ENCODE measurements at regions not wholly inside any gene's neighbourhood (a gene's known extent, or its start where the extent isn't known, plus 50 kb on each side); places are given as distances from the start of the nearest gene placed in this dataset.

DNA sequence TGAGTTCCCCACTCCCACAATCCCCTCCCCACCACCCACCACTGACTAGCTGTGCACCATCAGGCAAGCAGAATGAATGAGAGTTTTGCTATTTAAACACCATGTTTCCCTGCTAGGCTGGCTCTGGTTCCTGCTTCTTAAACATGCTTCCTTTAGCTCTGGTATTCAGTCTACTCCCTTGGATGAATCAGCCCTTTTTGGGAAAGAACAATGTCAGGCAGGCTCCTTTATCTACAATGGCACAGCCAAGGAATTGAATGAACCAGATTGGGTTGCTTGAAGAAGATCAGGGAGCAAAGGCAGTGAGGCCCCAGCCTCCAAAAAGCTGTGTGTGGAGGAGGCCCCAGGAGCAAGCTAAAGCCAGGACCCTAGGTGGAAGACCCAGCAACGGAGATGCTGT is 92.9 kb upstream of the ISX start:
- H3K27ac ChIP-seq (ENCODE audit: low read depth, low read length): no peak overlapping the region
- H3K9me3 ChIP-seq (ENCODE audit: insufficient read depth, low read length): no peaks in the 10 kb centered on the region
- no peak overlapping the region for H3K4me2 ChIP-seq (ENCODE audit: low read depth, low read length, poor library complexity, severe bottlenecking)

DNA sequence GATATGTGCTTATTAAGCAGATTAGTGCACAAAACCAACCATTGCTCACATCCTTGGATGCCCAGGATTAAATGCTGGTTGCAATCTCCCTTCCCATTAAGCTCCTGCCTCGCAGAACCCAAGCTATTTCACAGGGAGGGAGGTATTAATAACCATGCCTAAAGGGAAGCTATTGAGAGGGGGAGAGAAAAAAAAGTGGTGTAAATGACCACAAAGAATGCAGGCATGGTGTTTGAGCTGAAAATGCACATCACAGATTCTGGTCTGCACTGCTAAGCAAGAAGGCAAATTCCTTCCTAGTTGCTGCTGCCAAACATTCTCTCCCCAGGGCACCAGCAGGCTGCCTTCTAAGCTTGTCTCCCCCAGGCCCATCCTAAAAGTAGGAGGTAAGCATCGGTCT is 92.0 kb upstream of the ISX start:
- H3K9ac ChIP-seq (ENCODE audit: low read length): no peak overlapping the region
- H2AFZ ChIP-seq (ENCODE audit: low read depth, low read length, severe bottlenecking): no peak overlapping the region
- no peaks in the 10 kb centered on the region for H3K9me2 ChIP-seq (replicated peaks; ENCODE audit: insufficient read depth, low read length)
- no peaks in the 10 kb centered on the region for H3F3A ChIP-seq (ENCODE audit: insufficient read depth)
- no peaks in the 10 kb centered on the region for H3K79me2 ChIP-seq (ENCODE audit: insufficient read depth, low read length)
- H3K9me3 ChIP-seq (ENCODE audit: insufficient read depth, low read length): no peaks in the 10 kb centered on the region
- H3K27ac ChIP-seq (ENCODE audit: low read depth, low read length): no peak overlapping the region
- H3K27me3 ChIP-seq (ENCODE audit: low read length): no peaks in the 10 kb centered on the region
- H4K20me1 ChIP-seq (ENCODE audit: low read depth, low read length): no peaks in the 10 kb centered on the region
- TF ChIP-seq, protein P1, sequence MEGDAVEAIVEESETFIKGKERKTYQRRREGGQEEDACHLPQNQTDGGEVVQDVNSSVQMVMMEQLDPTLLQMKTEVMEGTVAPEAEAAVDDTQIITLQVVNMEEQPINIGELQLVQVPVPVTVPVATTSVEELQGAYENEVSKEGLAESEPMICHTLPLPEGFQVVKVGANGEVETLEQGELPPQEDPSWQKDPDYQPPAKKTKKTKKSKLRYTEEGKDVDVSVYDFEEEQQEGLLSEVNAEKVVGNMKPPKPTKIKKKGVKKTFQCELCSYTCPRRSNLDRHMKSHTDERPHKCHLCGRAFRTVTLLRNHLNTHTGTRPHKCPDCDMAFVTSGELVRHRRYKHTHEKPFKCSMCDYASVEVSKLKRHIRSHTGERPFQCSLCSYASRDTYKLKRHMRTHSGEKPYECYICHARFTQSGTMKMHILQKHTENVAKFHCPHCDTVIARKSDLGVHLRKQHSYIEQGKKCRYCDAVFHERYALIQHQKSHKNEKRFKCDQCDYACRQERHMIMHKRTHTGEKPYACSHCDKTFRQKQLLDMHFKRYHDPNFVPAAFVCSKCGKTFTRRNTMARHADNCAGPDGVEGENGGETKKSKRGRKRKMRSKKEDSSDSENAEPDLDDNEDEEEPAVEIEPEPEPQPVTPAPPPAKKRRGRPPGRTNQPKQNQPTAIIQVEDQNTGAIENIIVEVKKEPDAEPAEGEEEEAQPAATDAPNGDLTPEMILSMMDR (IDR thresholded peaks at IDR 0.05; ENCODE audit: insufficient read depth, low read length, poor library complexity, severe bottlenecking): no peak
- TF ChIP-seq EZH2phosphoT487 (conservative IDR thresholded peaks at IDR 0.05; ENCODE audit: low read length): no peak
- no peak overlapping the region for H3K4me3 ChIP-seq (ENCODE audit: insufficient read depth, low read length, poor library complexity, severe bottlenecking)
- H3K4me2 ChIP-seq (ENCODE audit: low read depth, low read length, poor library complexity, severe bottlenecking): no peak overlapping the region
- H3K36me3 ChIP-seq (ENCODE audit: low read length): no peaks in the 10 kb centered on the region

More for the DNA sequence above, 92.9 kb upstream of the ISX start:
- H3K79me2 ChIP-seq (ENCODE audit: insufficient read depth, low read length): no peaks in the 10 kb centered on the region
- no peak overlapping the region for H3K9ac ChIP-seq (ENCODE audit: low read length)
- no peaks in the 10 kb centered on the region for H3K27me3 ChIP-seq (ENCODE audit: low read length)
- no peak overlapping the region for H3K4me3 ChIP-seq (ENCODE audit: insufficient read depth, low read length, poor library complexity, severe bottlenecking)
- H4K20me1 ChIP-seq (ENCODE audit: low read depth, low read length): no peaks in the 10 kb centered on the region
- TF ChIP-seq, protein P1 (IDR thresholded peaks at IDR 0.05; ENCODE audit: insufficient read depth, low read length, poor library complexity, severe bottlenecking): no peak
- no peak for TF ChIP-seq EZH2phosphoT487 (conservative IDR thresholded peaks at IDR 0.05; ENCODE audit: low read length)
- no peaks in the 10 kb centered on the region for H3F3A ChIP-seq (ENCODE audit: insufficient read depth)
- H3K36me3 ChIP-seq (ENCODE audit: low read length): no peaks in the 10 kb centered on the region
- no peak overlapping the region for H2AFZ ChIP-seq (ENCODE audit: low read depth, low read length, severe bottlenecking)
- no peaks in the 10 kb centered on the region for H3K9me2 ChIP-seq (replicated peaks; ENCODE audit: insufficient read depth, low read length)

DNA sequence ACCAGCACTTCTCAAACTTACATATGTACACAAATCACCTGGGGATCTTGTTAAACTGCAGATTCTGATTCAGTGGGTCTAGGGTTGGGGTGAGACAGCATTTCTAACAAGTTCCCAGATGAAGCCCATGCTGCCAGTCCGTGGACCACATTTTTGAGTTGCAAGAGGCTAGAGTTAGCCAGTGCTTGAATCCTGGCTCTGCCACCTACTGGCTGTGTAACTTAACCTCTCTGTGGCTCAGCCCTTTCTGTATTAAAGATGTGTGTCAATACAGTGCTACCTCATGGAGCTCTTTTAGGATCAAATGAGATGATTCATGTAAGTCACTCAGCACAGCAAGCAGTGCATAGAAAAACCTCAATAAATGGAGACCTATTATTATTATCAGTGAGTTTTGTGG is 90.2 kb upstream of the ISX start:
- Histone ChIP-seq H2AFZ (ENCODE audit: low read depth, low read length, severe bottlenecking) (no peak overlapping the region), H3K9me3 (ENCODE audit: insufficient read depth, low read length) (no peaks in the 10 kb centered on the region), H3K4me3 (ENCODE audit: insufficient read depth, low read length, poor library complexity, severe bottlenecking) (no peak overlapping the region), H4K20me1 (ENCODE audit: low read depth, low read length) (no peaks in the 10 kb centered on the region), H3K9me2 (replicated peaks; ENCODE audit: insufficient read depth, low read length) (no peaks in the 10 kb centered on the region), H3K79me2 (ENCODE audit: insufficient read depth, low read length) (no peaks in the 10 kb centered on the region), H3K9ac (ENCODE audit: low read length) (no peak overlapping the region), H3F3A (ENCODE audit: insufficient read depth) (no peaks in the 10 kb centered on the region), H3K27me3 (ENCODE audit: low read length) (no peaks in the 10 kb centered on the region), H3K27ac (ENCODE audit: low read depth, low read length) (no peak overlapping the region), H3K36me3 (ENCODE audit: low read length) (no peaks in the 10 kb centered on the region), H3K4me2 (ENCODE audit: low read depth, low read length, poor library complexity, severe bottlenecking) (no peak overlapping the region)
- TF ChIP-seq, protein P1 (IDR thresholded peaks at IDR 0.05; ENCODE audit: insufficient read depth, low read length, poor library complexity, severe bottlenecking): no peak
- TF ChIP-seq EZH2phosphoT487 (conservative IDR thresholded peaks at IDR 0.05; ENCODE audit: low read length): no peak

Data from SU-DHL-6 (cell line).